GM19467 (cell line): ENCODE measurements at regions not wholly inside any gene's neighbourhood (a gene's known extent, or its start where the extent isn't known, plus 50 kb on each side); places are given as distances from the start of the nearest gene placed in this dataset.
"Not testable (repeated sequence)": the region's sequence is repeated elsewhere in the genome, so short reads cannot be mapped to it uniquely, and the experiment has no call there.

Experiments
- ATAC-seq: cut with Tn5 transposase; IDR thresholded peaks from one replicate; pipeline ENCODE4 v1.9.1; 2021; ENCODE audit warnings: mild to moderate bottlenecking, moderate library complexity; ENCODE audit not compliant: unreplicated experiment

DNA sequence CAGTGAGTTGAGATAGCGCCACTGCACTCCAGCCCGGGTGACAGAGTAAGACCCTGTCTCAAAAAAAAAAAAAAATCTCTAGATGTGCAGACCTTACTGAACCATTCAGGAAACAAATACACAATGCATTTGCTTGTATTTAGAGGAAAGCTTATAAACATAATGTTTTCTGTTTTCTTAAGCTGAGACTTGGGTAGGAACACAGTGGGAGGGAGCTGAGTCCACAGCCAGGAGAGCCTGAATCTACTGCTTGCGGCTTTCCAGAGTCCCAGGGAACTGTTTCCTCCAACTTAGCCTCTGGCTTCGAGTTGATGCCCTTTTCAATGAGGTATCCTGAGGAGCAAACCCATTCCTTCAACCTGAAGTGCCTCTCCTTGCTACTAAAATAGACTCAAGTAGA is 83.0 kb upstream of the PITRM1 start:
- no peak for ATAC-seq

DNA sequence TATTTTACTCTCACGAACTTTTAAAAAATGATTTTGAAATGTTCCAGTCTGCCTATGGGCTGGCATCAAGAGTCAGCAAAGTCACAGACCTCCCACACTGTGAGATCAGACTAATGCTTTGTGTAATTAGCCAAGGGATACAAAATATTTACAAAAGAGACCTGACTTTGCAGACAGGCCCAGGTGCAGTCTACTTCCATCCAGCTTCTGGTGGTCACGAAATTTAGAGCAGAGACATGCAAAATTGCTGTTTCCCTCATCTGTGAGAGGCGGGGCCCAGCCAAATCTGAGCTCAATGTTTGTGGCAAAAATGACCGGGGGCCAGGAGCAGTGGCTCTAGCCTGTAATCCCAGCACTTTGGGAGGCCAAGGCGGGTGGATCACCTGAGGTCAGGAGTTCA is 82.5 kb upstream of the PITRM1 start:
- ATAC-seq: no peak

DNA sequence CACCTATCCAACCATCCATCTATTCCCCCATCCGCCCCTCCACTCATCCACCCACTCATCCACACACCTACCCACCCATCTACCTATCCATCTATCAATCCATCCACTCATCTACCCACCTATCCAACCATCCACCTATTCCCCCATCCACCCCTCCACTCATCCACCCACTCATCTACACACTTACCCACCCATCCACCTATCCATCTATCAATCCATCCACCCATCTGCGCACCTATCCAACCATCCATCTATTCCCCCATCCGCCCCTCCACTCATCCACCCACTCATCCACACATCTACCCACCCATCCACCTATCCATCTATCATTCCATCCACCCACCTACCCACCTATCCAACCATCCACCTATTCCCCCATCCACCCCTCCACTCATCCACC is 81.4 kb upstream of the PITRM1 start:
- not testable (repeated sequence) for ATAC-seq

DNA sequence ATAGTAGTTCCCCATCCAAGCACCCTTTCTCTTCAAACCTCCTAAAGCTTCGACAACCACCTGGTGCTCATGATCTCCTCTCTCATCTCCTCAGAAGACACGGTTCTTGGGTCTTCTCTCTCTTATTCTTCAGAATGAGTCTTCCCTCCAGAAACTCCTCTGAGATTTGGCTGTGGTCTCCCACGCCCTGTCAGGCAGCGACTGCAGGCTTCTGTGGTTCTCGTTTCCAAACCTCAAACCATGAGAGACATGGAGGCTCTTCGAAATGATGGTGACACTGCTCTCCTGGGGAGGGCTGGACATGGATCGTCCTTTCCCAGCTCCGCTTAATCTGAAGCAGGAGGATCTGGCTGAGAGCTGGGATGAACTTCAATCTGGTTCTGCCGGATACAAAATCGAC is 78.6 kb upstream of the PITRM1 start:
- no peak for ATAC-seq

DNA sequence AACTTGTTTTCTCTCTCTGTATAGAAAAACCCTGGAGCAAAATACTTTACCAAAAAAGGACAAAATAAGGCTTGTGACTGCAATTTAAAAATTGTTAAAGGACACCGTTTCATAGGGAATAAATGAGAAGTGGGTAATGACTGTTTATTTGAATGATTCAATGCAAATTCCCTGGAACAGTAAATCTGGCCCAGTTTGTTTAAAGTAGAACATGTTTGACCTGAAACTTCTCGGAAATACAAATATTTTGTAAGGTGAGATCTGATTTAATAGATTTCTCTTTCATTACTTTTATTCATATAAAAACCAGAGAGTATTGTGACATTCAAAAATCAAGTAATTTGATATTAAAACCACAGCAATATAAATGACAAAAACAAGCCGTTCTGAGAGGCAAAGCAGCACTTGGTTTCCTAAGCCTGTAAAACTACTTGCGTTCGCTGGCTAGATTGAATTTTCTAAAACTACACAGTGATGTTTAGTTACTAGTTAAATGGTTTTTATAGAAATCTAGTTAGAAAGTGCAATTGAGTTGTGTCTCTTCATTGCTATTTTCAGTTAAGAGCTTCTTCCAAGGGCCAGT is 76.8 kb upstream of the PITRM1 start:
- ATAC-seq: no peak

DNA sequence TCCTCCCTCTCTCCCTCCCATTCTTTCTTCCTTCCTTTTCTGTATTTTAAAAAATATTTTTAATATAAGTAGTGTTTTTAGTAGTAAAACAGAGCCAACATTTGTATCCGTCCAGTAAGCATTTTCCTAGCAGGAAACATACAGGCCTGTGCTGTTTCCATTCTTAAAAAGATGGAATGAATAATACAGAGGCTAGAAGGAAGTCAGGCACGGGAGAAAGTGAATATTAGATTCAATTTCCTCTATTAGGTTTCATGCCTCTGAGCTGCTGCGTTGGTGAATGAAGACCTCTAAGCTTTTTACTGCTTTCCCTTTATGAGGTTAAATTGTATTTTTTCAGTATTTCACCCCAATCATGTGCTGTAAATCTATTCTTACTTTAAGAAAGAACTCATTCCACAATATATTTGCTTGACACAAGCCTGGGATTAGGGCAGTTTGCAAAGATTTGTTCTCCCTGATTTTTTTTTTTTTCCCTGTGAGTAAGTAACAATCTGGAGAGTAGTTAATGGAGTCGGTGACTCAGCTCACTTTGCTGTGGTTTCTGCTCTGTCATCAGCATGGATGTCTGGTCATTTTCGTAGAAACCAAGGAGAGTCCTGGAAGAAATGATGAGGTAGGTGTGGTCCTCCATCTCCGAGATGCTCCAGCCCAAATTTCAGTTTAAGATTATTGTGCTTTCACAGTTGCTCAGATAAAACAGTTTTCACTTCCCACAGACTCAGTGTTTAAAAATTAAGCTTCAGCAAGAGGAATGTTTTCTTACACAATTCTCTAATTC is 76.1 kb upstream of the PITRM1 start:
- ATAC-seq: no peak

DNA sequence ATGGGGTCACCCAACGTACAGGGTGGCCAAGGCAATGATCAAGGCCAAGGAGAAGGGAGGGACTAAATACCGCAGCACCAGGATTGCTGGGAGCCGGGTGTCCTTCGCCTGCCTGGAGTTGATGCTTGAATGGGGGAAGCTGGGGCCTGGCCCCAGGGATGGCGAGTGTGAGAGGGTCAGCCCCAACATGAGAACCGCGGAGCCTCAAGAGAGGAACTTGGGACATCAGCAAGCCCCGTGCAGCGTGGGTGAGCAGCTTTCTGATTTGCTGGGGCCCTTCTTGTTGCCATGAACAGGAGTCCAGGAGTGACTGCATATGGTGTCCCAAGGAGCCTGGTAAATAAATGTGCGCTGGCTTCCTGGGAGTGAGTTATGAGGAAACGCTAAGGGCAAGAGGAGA is 72.8 kb upstream of the PITRM1 start:
- ATAC-seq: no peak

DNA sequence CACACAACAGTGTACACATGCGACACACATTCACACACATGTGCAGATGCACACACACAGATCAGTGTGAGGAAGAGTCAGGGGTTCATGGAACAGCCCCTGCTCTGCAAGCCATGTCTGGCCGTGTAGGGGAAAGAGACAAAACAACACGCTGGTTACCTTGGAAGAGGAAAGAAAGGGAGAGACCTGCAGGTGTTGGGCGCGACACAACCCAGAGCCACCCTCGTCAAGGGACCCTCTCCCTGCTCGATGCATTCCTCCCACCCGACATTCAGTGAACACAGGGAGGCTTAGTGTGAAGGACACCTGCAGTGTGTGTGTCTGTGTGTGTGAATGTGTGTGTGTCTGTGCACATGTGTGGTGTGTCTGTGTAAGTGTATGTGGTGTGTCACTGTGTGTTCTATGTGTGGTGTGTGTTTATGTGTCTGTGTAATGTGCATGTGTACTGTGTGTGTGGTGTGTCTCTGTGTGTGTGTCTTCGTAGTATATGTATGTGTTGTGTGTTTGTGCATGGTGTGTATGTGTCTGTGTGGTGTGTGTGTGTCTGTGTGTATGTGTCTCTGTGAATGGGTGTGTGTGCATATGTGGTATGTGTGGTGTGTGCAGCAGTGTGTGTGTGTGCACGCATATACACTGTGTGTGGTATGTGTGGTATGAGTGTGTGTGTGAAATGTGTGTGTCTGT is 69.5 kb upstream of the PITRM1 start:
- no peak for ATAC-seq

DNA sequence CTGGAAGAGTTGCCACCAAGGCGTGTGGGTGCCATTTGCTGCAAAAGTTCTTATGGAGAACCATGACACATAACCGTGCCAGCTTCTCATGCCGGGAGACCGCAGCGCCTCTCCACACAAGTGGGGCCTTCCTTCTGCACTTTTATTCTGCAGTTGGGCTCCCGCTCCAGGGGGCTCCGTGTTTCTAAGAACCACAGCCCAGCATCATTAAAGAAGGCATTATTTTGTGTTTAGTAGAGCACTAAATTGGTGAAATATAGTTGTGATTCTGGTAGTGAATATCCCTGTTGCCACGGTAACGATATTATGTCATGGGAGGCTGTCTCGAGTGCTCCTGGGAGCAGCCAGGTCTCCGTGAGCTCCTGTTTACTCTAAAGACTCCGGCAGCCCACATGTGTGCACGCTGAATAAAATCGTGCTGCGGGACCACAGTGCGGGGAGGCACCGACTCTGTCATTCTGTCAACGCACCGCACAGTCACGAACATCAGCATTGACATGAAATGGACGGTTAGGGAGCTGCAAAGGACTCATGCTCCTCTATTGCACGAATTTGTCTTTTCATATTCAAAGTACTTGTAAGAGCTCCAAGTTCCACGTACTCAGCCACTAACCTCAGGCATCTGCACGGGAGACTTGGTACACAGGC is 68.8 kb upstream of the PITRM1 start:
- ATAC-seq: no peak

DNA sequence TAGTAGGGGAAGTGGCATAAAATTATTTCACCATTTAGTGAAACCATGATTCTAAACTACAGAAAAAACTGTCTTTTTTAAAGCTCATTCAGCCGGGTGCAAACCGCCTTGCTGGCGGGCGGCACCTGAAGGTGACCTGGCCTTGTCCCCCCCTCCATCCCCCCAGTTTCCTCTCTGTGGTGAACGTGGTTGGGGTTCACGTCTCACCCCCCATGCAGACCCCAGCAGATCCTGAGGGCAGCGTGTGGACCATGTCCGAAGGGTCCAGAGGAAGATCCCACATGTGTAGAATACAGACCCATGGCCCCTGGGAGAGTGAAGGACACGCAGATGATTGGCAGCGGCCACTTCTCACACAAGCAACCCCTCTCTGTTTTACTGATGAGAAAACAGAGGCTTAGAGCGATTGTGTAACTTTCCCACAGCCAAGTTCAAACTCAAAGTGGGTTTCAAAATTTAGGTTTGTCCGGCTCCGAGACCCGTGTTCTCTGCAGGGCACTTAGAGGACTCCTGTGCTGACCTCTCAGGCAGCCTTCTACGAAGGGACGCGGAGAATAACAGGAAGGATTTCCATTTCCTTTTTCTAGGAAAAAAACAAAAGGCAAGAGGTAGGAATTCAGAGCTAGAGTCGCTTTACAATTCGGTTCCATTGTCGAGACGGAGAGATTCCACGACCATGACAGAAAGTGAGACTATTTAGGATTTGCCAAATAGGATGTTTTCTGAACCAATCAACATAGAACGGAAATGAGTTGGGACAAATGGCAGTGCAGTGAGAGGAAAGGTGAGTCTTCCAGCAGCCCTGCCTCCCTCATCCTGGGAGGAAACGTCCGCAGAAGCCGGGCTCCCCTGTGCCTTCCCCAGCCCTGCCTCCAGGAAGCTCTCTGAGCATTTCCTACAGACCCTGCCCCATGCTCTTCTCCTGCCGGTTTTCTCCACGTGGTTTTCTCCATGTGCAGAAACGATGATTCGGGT is 67.6 kb upstream of the PITRM1 start:
- no peak for ATAC-seq

DNA sequence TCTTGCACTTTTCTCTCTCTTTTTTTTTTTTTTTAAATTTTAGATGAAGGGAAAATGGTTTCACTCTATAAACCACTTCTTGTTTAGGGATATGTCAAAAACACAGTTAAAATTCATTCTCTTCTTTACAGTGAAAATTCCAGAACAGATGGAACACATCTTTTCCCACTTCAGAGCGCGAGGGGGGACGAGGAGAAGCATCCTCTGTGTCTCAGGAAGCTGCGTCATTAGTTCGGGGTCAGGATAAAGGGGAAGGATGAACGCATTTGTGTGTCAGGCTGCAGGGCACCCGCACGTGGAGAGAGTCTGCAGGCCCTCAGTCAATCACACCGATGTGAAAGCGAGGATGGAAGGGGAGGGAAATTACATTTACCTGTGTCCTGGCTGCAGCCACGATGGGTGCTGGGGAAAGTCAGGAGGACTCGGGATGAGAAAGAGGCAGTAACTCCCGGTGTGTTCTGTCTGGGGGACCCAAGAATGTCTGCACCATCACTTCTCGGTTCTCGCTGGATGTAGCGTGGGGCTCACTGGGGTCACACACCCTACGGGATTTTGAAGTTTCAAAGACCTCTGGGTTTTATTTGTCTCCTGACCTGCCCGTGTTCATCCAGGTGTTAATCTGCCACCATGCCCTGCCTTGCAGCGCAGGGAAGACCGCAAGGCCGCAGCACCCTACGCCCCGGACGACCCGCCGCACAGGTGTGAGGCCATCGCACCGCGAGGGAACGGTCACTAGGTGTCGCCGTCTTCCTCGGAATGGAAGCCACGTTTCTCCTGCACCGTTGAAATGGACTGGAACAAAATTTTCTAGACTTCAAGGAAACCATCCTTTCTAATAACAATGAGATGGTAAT is 66.7 kb upstream of the PITRM1 start:
- no peak for ATAC-seq

DNA sequence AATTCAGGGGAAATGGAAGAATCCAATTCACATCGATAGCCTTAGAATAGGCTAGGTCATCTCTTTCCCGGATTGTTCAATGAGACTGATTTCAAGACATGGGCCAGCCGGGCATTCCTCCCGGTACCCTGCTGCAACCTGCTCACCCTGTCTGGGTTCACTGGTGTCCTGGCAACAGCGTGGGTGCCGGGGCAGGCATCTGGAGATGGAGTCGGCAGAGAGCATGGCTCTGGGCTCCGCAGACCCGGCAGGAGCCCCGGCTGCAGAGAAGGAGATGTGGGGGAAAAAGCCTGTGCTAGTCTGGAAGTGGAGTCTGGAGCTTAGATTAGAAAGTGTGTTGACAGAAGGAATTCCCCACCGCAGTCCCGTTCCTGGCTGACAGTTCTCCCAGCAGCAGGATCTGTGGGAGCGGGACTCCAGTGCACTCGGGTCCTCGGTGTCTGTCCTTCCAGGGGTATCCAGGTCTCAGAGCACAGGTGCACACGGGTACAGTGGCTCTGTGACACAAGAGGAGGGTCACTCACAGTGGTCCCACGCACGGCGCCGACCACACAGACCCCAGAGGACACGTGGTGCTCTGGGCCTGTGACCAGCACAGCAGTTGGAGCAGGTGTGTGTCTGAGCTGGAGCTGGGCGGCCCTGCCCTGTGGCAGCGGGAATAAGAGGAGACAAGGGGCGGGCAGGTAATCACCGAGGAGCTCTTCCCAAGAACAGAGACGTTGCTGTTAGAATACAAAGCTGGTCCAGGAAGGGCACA is 65.7 kb upstream of the PITRM1 start:
- no peak for ATAC-seq

DNA sequence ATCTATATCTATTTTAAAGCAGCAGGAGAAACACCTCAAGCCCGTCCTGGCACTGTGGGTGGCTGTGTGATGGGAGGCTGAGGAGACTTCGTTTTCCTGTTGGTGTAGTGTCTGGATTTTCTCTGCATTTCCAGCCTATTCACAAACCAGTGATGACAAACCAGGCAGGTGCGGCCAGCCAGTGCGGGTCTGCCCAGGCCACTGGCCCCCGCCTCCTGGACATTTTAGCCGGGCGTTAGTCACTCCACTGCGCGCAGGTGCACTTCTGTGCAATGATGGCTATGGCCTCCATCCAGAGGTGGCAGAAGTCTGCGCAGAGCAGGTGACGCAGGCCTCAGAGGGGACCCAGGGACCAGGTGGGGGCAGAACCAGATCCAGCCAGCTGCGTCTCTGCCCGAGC is 64.9 kb upstream of the PITRM1 start:
- no peak for ATAC-seq

DNA sequence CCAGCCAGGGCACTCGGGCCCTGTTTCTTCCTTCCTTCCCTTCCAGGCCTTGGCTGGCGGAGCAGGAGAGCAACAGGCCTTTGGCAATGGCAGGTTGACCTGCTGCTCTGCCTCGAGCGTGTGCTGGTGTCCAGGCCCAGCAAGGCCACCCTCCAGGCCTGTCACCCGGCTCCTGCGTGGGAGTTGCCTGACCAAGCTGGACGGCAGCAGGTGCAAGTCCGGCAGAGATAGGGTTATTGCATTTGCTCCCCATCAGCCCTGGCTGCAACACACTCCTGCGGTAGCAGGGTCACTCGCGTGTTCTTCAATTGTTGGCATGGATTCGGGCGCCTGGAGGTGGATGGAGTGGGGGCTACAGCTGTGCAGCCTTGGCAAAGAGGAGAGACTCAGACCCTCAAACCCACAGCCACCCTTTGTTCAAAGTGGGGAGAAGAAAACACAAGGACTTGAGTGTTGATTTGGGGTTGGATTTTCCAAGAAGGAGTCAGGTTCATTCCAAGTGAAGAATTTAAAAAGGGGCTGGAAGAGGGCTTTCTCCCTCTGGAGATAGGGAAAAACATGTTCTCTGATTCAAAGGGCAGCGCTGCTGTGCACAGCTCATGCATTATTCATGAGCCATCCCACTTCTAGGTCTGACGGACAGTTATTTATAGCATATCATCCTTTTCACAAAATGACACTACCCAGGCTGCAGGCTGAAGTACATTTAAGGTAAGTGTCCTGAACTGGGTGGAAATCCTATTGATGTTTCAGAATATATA is 64.2 kb upstream of the PITRM1 start:
- ATAC-seq: no peak

DNA sequence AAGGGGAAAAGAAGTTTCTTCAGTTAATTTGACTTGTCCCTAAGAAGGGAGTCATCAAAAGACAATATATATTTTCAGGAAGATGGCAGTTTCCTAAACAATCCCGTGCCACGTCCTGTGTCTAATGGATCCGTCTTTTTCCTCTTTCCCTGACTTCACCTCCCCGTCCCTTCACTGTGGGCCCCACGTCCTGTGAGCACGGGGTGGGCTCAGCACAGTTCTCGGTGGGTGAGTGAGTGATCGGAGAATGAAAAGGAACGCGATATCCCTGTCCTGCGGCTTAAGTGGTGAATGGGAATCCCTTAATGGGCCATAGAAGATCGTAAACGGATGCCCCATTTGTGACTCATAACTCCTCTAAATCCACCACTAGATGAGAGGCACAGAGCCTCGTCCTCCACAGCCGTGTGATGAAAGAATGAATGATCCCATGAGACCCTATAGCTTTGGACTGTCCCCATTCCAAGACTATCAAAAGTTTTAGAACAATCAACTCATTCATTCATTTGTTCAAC is 63.5 kb upstream of the PITRM1 start:
- no peak for ATAC-seq

DNA sequence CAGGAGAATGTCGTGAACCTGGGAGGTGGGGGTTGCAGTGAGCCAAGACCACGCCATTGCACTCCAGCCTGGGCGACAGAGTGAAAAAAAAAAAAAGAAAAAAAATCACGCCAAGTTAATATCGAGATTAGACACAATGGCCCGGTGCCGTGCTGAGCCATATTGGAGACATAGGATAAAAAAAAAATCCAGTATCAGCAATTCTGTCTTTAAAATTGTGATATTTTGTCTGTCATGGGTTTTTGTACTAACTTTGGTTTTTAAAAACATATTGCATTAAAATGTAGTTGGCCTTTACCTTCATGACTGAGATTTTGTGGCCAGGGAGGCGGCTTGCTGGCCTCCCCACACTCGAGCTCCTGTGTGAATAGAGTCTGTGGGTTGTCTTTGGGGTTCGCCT is 62.8 kb upstream of the PITRM1 start:
- ATAC-seq: no peak

DNA sequence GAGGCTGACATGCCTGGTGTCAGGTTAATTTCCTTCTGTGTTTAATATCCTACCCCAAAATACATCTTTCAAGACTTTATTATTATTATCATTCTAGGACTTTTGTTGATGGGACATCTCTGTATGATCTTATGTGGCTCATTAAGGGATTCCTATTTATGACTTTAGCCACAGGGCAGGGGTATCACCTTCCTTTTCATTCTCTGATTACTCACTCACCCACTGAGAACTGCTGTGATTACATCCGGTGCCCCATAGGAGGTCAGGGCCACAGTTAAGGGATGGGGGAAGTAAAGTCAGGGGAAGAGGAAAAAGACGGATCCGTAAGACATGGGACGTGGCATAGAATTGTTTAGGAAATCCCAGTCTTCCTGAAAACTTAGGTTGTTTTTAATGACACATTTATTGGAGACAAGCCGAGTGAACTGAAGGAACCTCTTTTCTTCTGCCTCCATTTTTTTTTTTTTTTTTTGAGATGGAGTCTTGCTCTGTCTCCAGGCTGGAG is 61.0 kb upstream of the PITRM1 start:
- ATAC-seq: no peak
